ENCODE measurements at regions not wholly inside any gene's neighbourhood (a gene's known extent, or its start where the extent isn't known, plus 50 kb on each side); places are given as distances from the start of the nearest gene placed in this dataset.

DNA sequence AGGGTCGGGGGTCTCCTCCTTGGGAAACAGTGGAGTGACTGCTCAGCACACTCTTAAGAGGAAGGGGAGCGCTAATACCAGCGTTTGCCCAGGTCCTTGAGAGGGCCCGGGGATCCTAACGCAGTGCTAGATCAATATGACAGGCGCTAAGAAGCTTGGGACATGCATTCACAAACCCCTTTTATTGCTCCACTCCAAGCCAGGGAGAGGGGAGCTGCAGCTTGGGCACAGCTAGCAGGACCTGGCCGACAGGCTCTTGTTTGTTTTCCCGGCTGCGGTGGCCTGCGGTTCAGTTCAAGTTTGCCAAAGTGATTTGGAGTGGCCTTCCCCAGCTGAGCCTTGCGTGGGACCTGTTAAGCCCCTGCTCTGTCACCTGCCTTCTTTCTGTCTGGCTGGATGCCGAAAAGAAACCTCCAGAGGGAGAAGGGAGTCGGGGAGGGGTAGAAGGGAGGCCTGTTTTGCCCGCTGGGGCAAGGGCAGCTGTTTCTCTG, 152.1 kb downstream of the GLI2 start:
- H3K27ac Mint-ChIP-seq = peak overlapping the region; percentile 85
- H3K27me3 Mint-ChIP-seq = peaks cover 65% of the 10 kb centered on the region
- no peak overlapping the region for H3K4me3 Mint-ChIP-seq (ENCODE audit: low read depth)
- TF ChIP-seq, protein P1, sequence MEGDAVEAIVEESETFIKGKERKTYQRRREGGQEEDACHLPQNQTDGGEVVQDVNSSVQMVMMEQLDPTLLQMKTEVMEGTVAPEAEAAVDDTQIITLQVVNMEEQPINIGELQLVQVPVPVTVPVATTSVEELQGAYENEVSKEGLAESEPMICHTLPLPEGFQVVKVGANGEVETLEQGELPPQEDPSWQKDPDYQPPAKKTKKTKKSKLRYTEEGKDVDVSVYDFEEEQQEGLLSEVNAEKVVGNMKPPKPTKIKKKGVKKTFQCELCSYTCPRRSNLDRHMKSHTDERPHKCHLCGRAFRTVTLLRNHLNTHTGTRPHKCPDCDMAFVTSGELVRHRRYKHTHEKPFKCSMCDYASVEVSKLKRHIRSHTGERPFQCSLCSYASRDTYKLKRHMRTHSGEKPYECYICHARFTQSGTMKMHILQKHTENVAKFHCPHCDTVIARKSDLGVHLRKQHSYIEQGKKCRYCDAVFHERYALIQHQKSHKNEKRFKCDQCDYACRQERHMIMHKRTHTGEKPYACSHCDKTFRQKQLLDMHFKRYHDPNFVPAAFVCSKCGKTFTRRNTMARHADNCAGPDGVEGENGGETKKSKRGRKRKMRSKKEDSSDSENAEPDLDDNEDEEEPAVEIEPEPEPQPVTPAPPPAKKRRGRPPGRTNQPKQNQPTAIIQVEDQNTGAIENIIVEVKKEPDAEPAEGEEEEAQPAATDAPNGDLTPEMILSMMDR (IDR thresholded peaks at IDR 0.05; ENCODE audit: unreplicated experiment) = no peak
- DNase-seq (ENCODE audit: low spot score, unreplicated experiment) = no peak
- no peaks in the 10 kb centered on the region for H3K36me3 Mint-ChIP-seq (ENCODE audit: insufficient read depth)
- H3K9me3 Mint-ChIP-seq (ENCODE audit: low read depth) = no peaks in the 10 kb centered on the region
- H3K4me1 Mint-ChIP-seq (ENCODE audit: low read depth) = peaks cover 26% of the 10 kb centered on the region

DNA sequence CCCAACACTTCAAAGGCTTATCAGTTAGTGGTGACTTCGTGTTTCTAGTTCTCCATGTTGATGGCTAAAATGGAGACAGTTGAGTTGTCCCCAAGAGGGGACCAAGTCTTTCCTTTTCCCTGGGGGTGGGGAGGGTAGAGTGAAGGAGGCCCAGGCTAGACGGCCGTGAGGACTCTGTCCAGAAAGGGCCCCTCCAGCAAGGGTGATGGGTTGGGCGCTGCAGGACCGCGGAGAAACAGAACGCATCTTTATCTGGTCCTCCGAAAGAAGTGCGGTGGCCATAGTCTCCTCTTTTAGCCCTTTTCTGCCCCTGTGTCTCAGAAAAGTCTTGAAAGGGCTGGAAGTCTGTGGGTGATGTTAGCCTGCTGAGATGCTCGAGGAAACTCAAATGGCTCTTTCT, 153.2 kb downstream of the GLI2 start:
- no peaks in the 10 kb centered on the region for H3K9me3 Mint-ChIP-seq (ENCODE audit: low read depth)
- H3K4me3 Mint-ChIP-seq (ENCODE audit: low read depth) = no peak overlapping the region
- H3K27ac Mint-ChIP-seq = no peak overlapping the region
- no peak for DNase-seq (ENCODE audit: low spot score, unreplicated experiment)
- TF ChIP-seq, protein P1 (IDR thresholded peaks at IDR 0.05; ENCODE audit: unreplicated experiment) = no peak
- H3K4me1 Mint-ChIP-seq (ENCODE audit: low read depth) = peaks cover 34% of the 10 kb centered on the region
- H3K27me3 Mint-ChIP-seq = peaks cover 56% of the 10 kb centered on the region
- no peaks in the 10 kb centered on the region for H3K36me3 Mint-ChIP-seq (ENCODE audit: insufficient read depth)

DNA sequence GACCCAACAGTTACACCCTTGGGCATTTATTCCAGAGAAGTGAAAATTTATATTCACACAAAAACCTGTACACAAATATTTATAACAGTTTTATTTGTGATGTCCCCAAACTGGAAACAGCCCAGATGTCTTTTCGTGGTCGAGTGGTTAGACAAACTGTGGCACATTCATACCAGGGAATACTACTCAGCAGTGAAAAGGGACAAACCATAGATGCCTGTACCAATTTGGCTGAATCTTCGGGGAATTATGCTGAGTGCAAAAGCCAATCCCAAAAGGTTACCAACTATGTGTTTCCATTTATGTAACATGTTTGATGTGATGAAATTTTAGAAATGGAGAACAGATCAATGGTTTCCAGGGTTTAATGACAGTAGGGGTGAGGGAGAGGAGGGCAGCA, 154.3 kb downstream of the GLI2 start:
- TF ChIP-seq, protein P1 (IDR thresholded peaks at IDR 0.05; ENCODE audit: unreplicated experiment) = no peak
- Mint-ChIP-seq H3K9me3 (ENCODE audit: low read depth) (no peaks in the 10 kb centered on the region), H3K36me3 (ENCODE audit: insufficient read depth) (no peaks in the 10 kb centered on the region), H3K4me3 (ENCODE audit: low read depth) (no peak overlapping the region), H3K27me3 (peaks cover 47% of the 10 kb centered on the region), H3K4me1 (ENCODE audit: low read depth) (peaks cover 38% of the 10 kb centered on the region), H3K27ac (no peak overlapping the region)
- DNase-seq (ENCODE audit: low spot score, unreplicated experiment) = no peak

DNA sequence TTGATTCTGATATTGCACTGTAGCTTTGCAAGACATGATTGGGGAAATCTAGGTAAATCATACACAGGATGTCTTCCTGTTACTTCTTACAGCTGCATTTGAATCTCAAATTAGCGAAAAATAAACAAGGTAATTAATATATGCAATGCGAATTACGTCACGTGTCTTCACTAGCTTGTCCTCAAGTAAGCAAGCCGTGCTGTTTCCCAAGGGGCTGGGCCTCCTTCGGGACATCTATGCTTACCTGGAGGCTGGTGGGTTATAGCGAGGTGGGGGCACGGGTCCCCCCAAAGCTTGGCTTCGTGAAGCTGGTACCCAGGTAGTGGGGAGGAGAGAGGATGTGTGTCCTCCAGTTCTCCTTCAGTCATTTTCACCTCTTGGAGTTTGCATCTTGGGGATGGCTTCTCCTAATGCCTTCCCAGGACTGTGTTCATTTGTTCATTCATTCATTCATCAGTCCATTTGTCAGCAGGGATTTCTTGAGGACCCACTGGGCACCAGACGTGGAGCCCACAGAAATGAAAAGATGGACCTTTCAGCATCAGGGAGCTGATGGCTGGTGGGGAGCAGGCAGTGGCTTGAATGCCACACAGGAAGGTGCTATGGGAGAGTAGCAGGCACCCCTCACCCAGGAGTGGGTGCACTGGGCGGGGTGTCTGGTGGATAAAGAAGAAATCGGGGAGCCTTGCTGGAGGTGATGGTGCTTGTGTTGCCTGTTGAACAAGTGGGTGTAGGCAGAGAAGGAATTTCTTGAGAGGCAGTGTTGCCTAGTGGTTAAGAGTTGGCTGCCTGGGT, 155.1 kb downstream of the GLI2 start:
- Mint-ChIP-seq H3K9me3 (ENCODE audit: low read depth) (no peaks in the 10 kb centered on the region), H3K27ac (no peak overlapping the region), H3K36me3 (ENCODE audit: insufficient read depth) (no peaks in the 10 kb centered on the region), H3K4me3 (ENCODE audit: low read depth) (no peak overlapping the region), H3K27me3 (peaks cover 44% of the 10 kb centered on the region), H3K4me1 (ENCODE audit: low read depth) (peaks cover 39% of the 10 kb centered on the region)
- no peak for DNase-seq (ENCODE audit: low spot score, unreplicated experiment)
- TF ChIP-seq, protein P1 (IDR thresholded peaks at IDR 0.05; ENCODE audit: unreplicated experiment) = no peak

DNA sequence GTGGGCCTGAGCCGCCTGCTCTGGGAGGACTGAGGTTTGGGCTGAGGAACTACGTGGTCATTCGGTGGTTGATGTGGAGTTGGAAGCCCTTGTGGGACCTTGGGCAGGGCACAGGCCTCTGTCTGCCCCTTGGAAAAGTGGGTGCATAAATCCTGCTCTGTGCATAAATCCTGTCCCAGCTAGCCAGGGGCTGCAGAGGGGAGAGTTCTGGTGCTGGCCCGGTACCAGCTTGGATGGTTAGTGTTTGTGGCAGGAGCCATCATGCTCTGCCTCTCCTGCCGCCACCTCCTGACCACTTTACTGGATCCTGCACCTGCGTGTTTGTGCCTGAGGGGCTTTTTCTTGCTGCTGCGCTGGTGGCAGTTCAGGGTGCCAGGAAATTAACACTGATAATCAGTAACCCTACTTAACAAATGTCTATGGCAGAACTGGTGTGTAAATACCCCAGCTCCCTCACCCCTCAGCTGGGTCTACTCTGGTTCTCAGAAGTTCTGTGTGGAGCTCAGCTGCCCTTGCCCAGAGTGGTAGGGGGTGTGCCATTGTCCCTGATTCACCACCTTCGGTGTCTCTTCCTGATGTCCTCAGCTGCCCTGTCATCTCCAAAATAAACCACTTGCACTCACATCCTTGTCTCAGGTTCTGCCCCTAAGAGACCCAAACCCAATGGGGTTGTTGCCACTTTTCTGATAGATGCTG, 156.8 kb downstream of the GLI2 start:
- no peaks in the 10 kb centered on the region for H3K36me3 Mint-ChIP-seq (ENCODE audit: insufficient read depth)
- H3K27ac Mint-ChIP-seq = no peak overlapping the region
- no peaks in the 10 kb centered on the region for H3K9me3 Mint-ChIP-seq (ENCODE audit: low read depth)
- H3K4me1 Mint-ChIP-seq (ENCODE audit: low read depth) = peaks cover 30% of the 10 kb centered on the region
- peaks cover 52% of the 10 kb centered on the region for H3K27me3 Mint-ChIP-seq
- no peak overlapping the region for H3K4me3 Mint-ChIP-seq (ENCODE audit: low read depth)
- TF ChIP-seq, protein P1 (IDR thresholded peaks at IDR 0.05; ENCODE audit: unreplicated experiment) = no peak
- no peak for DNase-seq (ENCODE audit: low spot score, unreplicated experiment)
